Uterus (tissue), 2 donors: ENCODE measurements at regions not wholly inside any gene's neighbourhood (a gene's known extent, or its start where the extent isn't known, plus 50 kb on each side); places are given as distances from the start of the nearest gene placed in this dataset.

ENCODE experiments used
- POLR2A ChIP-seq, 2 donors: fragments of 450-650 bp; IDR thresholded peaks; one replicate each; pipeline ENCODE4 v1.6.1; 2016; ENCODE audit warnings: antibody characterized with exemption in 2 of 2, mild to moderate bottlenecking in 1 of 2, moderate library complexity in 1 of 2
- TF ChIP-seq, protein P1 (sequence below), 4 experiments: fragments of 200-600 bp in 2 of 4; fragments of 450-650 bp in 2 of 4; sonication (generic) in 2 of 4; IDR thresholded peaks; one replicate each; pipeline ENCODE4 v1.5.1; 2016 to 2019; ENCODE audit warnings: antibody characterized with exemption in 4 of 4, mild to moderate bottlenecking in 2 of 4, moderate library complexity in 1 of 4

DNA sequence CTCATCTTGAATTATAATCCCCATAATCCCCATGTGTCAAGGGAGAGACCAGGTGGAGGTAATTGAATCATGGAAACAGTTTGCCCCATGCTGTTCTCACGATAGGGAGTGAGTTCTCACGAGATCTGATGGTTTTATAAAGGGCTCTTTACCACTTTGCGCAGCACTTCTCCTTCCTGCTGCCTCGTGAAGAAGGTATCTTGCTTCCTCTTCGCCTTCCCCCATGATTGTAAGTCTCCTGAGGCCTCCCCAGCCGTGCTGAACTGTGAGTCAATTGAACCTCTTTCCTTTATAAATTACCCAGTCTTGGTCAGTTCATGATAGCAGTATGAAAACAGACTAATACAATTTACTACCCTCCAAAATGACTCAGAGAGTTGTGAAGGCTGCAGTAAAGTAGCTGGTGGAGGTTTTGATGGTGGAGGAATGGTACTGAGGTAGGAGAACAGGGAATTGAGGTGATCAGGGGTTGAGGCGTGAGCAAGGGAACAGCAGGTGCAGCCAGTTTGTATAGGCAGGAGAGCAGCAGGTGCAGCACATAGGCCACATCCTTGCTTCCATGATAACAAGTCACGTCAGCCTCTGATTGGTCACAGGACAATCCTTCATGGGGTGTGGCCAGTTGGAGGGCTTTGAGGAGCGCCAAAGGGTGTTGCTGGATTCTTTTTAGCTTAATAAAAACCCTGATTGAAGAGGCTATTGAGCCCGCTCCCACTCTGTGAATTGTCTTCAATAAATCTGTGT lies 150.0 kb downstream of the CDC5L start:
- TF ChIP-seq POLR2A (IDR thresholded peaks at IDR 0.05) = no peak
- TF ChIP-seq, protein P1, sequence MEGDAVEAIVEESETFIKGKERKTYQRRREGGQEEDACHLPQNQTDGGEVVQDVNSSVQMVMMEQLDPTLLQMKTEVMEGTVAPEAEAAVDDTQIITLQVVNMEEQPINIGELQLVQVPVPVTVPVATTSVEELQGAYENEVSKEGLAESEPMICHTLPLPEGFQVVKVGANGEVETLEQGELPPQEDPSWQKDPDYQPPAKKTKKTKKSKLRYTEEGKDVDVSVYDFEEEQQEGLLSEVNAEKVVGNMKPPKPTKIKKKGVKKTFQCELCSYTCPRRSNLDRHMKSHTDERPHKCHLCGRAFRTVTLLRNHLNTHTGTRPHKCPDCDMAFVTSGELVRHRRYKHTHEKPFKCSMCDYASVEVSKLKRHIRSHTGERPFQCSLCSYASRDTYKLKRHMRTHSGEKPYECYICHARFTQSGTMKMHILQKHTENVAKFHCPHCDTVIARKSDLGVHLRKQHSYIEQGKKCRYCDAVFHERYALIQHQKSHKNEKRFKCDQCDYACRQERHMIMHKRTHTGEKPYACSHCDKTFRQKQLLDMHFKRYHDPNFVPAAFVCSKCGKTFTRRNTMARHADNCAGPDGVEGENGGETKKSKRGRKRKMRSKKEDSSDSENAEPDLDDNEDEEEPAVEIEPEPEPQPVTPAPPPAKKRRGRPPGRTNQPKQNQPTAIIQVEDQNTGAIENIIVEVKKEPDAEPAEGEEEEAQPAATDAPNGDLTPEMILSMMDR (IDR thresholded peaks at IDR 0.05) = no peak
